PC-3 (cell line): ENCODE measurements at regions not wholly inside any gene's neighbourhood (a gene's known extent, or its start where the extent isn't known, plus 50 kb on each side); places are given as distances from the start of the nearest gene placed in this dataset.

Source experiments
- ATAC-seq: fragments of 200-7000 bp; cut with Tn5 transposase; 2 replicates; pipeline ENCODE4 v1.9.1; 2020; ENCODE audit warnings: mild to moderate bottlenecking, moderate library complexity
- BruUV-seq: library from RNA; stranded (reverse); fragments of 400-500 nt; replicated peaks from 2 replicates; lab custom pipeline; 2021; lab: Mats Ljungman, UMichigan
- CTCF ChIA-PET: fragments of 300-600 bp; sonication (Branson Sonifier 250); formaldehyde crosslinking; loops from one replicate; lab custom pipeline; 2022; ENCODE audit warnings: antibody characterized with exemption; lab: Charles Lee
- POLR2A ChIA-PET: fragments of 300-600 bp; sonication (Branson Sonifier 250); formaldehyde crosslinking; loops from one replicate; lab custom pipeline; 2022; ENCODE audit warnings: antibody characterized with exemption; ENCODE audit not compliant: unreplicated experiment; lab: Charles Lee
- DNase-seq: peaks from one replicate; pipeline ENCODE4 v3.0.0-alpha.2; 2015
- H2AFZ ChIP-seq: fragments of 300-600 bp; sonication (generic); 2 replicates; pipeline ENCODE4 v1.6.0; 2016; ENCODE audit warnings: antibody characterized with exemption, low read length
- H3F3A ChIP-seq: fragments of 300-600 bp; sonication (generic); one replicate; pipeline ENCODE4 v1.6.0; 2017; ENCODE audit warnings: antibody characterized with exemption, low read length, control low read depth, mild to moderate bottlenecking; ENCODE audit not compliant: unreplicated experiment
- H3K27ac ChIP-seq: fragments of 300-600 bp; sonication (generic); 2 replicates; pipeline ENCODE4 v1.5.1; 2016; ENCODE audit warnings: mild to moderate bottlenecking, low read length
- H3K27me3 ChIP-seq: fragments of 300-600 bp; sonication (generic); 2 replicates; pipeline ENCODE4 v1.6.1; 2016; ENCODE audit warnings: low read length, mixed read lengths
- H3K36me3 ChIP-seq: fragments of 300-600 bp; sonication (generic); 2 replicates; pipeline ENCODE4 v1.6.1; 2016; ENCODE audit warnings: low read depth, mixed run types, low read length, mixed read lengths
- H3K4me1 ChIP-seq: fragments of 300-600 bp; sonication (generic); 2 replicates; pipeline ENCODE4 v1.5.1; 2016; ENCODE audit warnings: low read length; ENCODE audit not compliant: insufficient read depth
- H3K4me2 ChIP-seq: fragments of 300-600 bp; sonication (generic); 2 replicates; pipeline ENCODE4 v1.6.0; 2016; ENCODE audit warnings: low read length
- H3K4me3 ChIP-seq: fragments of 300-600 bp; sonication (generic); 2 replicates; pipeline ENCODE4 v1.5.1; 2016; ENCODE audit warnings: mild to moderate bottlenecking, low read length, mixed read lengths
- H3K79me2 ChIP-seq: fragments of 300-600 bp; sonication (generic); 2 replicates; pipeline ENCODE4 v1.6.1; 2017; ENCODE audit warnings: low read length, mixed read lengths
- H3K9ac ChIP-seq: fragments of 300-600 bp; sonication (generic); 2 replicates; pipeline ENCODE4 v1.6.0; 2016; ENCODE audit warnings: mild to moderate bottlenecking, low read length
- H3K9me2 ChIP-seq: fragments of 300-600 bp; sonication (generic); replicated peaks from 2 replicates; pipeline ENCODE4 v1.6.1; 2016; ENCODE audit warnings: mixed run types, low read length, mixed read lengths
- H3K9me3 ChIP-seq: fragments of 300-600 bp; sonication (generic); 2 replicates; pipeline ENCODE4 v1.6.1; 2016; ENCODE audit warnings: low read length, mixed read lengths
- H4K20me1 ChIP-seq: fragments of 300-600 bp; sonication (generic); 2 replicates; pipeline ENCODE4 v1.6.1; 2016; ENCODE audit warnings: low read length, mixed read lengths
- CTCF ChIP-seq: fragments of 300-600 bp; sonication (generic); conservative IDR thresholded peaks from 2 replicates; pipeline ENCODE4 v1.5.1; 2017; ENCODE audit warnings: antibody characterized with exemption, low read depth, mild to moderate bottlenecking, low read length
- EZH2 ChIP-seq: fragments of 300-600 bp; sonication (generic); IDR thresholded peaks from one replicate; pipeline ENCODE4 v1.6.1; 2017; ENCODE audit warnings: antibody characterized with exemption, mild to moderate bottlenecking, low read length; ENCODE audit not compliant: unreplicated experiment
- EZH2phosphoT487 ChIP-seq: fragments of 300-600 bp; sonication (generic); IDR thresholded peaks from 2 replicates; pipeline ENCODE4 v1.6.1; 2018; ENCODE audit warnings: mild to moderate bottlenecking, antibody characterized with exemption, low read length, borderline replicate concordance
- intact Hi-C: fragments of 100-400 bp; cut with micrococcal nuclease; formaldehyde crosslinking; loops from 2 replicates; pipeline ENCODE4 v1.9.0; 2023

- ChIA-PET CTCF (no interaction called here), POLR2A (no interaction called here)
- Histone ChIP-seq H3K27me3 (no peaks in the 10 kb centered on the region), H3K79me2 (no peaks in the 10 kb centered on the region), H3F3A (no peaks in the 10 kb centered on the region), H3K9ac (no peak overlapping the region), H4K20me1 (no peaks in the 10 kb centered on the region), H3K9me2 (no peaks in the 10 kb centered on the region), H2AFZ (no peak overlapping the region), H3K4me3 (no peak overlapping the region), H3K4me2 (no peak overlapping the region), H3K36me3 (no peaks in the 10 kb centered on the region), H3K4me1 (no peaks in the 10 kb centered on the region), H3K9me3 (no peaks in the 10 kb centered on the region), H3K27ac (no peak overlapping the region)
- intact Hi-C loops = no loop called here
- ATAC-seq (no peak), DNase-seq (no peak)
- BruUV-seq = no TSS peak
- TF ChIP-seq EZH2 = no peak
- no peak for TF ChIP-seq EZH2phosphoT487
- no peak for TF ChIP-seq CTCF
Observed at GRCh38 chr4:123740236-123740635, 343.6 kb downstream of the SPRY1 start.

- Histone ChIP-seq H3F3A (no peaks in the 10 kb centered on the region), H3K27ac (no peak overlapping the region), H2AFZ (no peak overlapping the region), H4K20me1 (no peaks in the 10 kb centered on the region), H3K36me3 (no peaks in the 10 kb centered on the region), H3K4me3 (no peak overlapping the region), H3K4me2 (no peak overlapping the region), H3K79me2 (no peaks in the 10 kb centered on the region), H3K27me3 (no peaks in the 10 kb centered on the region), H3K4me1 (no peaks in the 10 kb centered on the region), H3K9me3 (no peaks in the 10 kb centered on the region), H3K9me2 (no peaks in the 10 kb centered on the region), H3K9ac (no peak overlapping the region)
- ChIA-PET CTCF (no interaction called here), POLR2A (no interaction called here)
- no TSS peak for BruUV-seq
- TF ChIP-seq EZH2 = no peak
- no peak for TF ChIP-seq CTCF
- no peak for TF ChIP-seq EZH2phosphoT487
- DNase-seq = no peak
- intact Hi-C loops = no loop called here
- ATAC-seq = no peak
Observed at GRCh38 chr4:123741906-123742305, 345.3 kb downstream of the SPRY1 start.

- Histone ChIP-seq H2AFZ (no peak overlapping the region), H3K4me3 (no peak overlapping the region), H3K27ac (no peak overlapping the region), H3K9me2 (no peaks in the 10 kb centered on the region), H3K9ac (no peak overlapping the region), H3K79me2 (no peaks in the 10 kb centered on the region), H4K20me1 (no peaks in the 10 kb centered on the region), H3K36me3 (no peaks in the 10 kb centered on the region), H3F3A (no peaks in the 10 kb centered on the region), H3K27me3 (no peaks in the 10 kb centered on the region), H3K4me1 (no peaks in the 10 kb centered on the region), H3K9me3 (no peaks in the 10 kb centered on the region), H3K4me2 (no peak overlapping the region)
- ATAC-seq (no peak), DNase-seq (no peak)
- ChIA-PET CTCF (no interaction called here), POLR2A (no interaction called here)
- no TSS peak for BruUV-seq
- intact Hi-C loops = no loop called here
- TF ChIP-seq EZH2phosphoT487 = no peak
- no peak for TF ChIP-seq CTCF
- no peak for TF ChIP-seq EZH2
Observed at GRCh38 chr4:123743848-123744247, 347.3 kb downstream of the SPRY1 start.
